T47D (cell line): ENCODE measurements at regions not wholly inside any gene's neighbourhood (a gene's known extent, or its start where the extent isn't known, plus 50 kb on each side); places are given as distances from the start of the nearest gene placed in this dataset.

Source experiments
- DNase-seq, 2 experiments: peaks; one replicate each; pipeline versions ENCODE4 v3.0.0 to v3.0.0-alpha.2; 2011 to 2012; ENCODE audit warnings: low read depth in 1 of 2, low spot score in 1 of 2
- JUND ChIP-seq: IDR thresholded peaks from 2 replicates; pipeline ENCODE4 v1.6.1; 2012; ENCODE audit warnings: low read depth
- in situ Hi-C: cut with HindIII; loops from 2 replicates; pipeline ENCODE4 v1.10.0; 2016; ENCODE audit warnings: low sequenced_read_pairs, low pct_unique_long_range_greater_than_20kb

DNA sequence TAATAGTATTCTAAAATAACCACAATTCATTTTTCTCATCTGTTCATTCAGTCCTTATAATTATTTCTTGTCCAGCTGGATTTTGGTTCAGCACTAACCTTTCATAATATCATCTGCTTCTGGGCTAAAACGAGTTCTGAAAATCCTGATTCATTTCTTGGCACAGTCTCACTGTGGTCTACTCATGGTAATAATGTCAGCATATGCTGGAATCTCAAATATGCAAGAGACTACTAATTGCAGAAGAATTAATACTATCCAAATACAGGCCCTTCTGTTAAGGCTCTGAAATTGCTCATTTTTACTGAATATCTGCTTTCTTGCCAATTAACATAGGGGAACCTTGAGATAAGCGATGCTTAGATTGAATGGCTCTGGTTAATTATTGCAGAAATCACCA lies 597.1 kb downstream of the RPL10L start:
- no peak for DNase-seq
- no peak for TF ChIP-seq JUND
- in situ Hi-C loops = no loop called here

DNA sequence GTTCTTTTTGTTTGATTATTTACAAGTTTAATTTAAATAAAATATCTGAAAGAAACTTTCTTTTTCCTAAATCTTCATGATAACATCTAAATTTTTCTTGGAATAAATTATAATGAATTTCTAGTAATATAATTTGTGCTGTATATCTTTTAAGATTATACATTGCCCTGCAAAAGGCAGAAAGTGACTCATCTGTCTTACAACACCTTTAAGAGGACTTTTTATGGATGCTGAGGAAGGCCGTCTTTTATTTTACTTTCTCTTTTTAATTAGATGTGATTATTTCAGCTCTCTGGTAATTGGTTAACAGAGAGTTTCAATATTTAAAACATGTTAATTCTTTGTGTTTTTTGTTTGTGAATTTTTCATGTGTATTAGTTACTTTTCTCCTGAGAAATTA lies 598.4 kb downstream of the RPL10L start:
- DNase-seq = no peak

DNA sequence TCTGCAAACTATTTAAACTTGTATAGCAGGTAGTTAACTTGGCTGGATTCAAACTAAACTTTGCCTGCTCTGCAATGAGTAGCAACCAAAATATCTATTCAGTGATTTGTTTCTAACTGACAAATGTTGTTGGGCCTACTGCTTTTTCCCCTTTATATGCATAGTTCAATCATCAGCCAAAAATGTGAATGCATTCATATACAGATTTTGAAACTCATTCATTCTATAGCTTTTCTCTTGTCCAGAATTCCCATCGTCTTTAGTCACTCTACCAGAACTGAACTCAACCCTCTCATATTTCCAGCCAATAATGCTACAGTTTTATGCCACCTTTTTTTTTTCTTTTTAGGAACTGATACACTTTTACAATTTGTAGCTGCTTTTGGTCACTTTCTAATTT lies 599.8 kb downstream of the RPL10L start:
- in situ Hi-C loops = no loop called here
- no peak for DNase-seq
- TF ChIP-seq JUND = no peak

More for the DNA sequence above, 598.4 kb downstream of the RPL10L start:
- in situ Hi-C loops = no loop called here
- TF ChIP-seq JUND = no peak

DNA sequence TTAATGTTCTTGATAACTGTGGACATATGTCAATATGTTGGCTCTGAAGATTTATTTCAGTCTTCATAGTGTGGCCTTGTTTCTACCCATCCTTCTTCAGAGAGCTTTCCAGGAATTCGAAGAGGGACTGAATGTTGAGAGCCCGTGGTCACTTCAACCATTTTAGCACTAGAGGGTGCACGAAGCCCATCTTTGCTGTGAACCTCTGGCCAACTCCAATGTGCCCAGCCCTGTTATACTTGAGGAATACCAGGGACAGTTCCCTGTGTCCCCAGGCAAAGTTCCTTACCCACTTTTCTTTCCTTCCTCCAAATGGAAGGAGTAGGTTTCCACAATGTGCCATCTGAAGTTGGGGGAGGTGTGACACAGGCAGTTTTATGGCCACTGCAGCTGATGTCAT lies 603.5 kb downstream of the RPL10L start:
- TF ChIP-seq JUND = no peak
- in situ Hi-C loops = no loop called here
- peak; percentile 32 to 90 for DNase-seq

DNA sequence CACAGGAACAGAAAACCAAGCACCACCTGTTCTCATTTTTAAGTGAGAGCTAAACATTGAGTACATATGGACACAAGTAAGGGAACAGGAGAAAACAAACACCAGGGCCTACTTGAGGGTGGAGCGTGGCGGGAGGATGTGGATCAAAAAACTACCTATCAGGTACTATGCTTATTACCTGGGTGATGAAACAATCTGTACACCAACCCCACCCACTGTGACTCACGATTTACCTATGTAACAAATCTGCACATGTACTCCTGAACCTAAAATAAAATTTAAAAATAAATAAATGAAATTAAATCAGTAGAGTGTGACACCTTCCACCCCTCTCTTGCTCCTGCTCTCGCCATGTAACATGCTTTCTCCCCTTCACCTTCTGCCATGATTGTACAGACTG lies 615.5 kb downstream of the RPL10L start:
- no peak for DNase-seq
- in situ Hi-C loops = no loop called here
- TF ChIP-seq JUND = no peak

DNA sequence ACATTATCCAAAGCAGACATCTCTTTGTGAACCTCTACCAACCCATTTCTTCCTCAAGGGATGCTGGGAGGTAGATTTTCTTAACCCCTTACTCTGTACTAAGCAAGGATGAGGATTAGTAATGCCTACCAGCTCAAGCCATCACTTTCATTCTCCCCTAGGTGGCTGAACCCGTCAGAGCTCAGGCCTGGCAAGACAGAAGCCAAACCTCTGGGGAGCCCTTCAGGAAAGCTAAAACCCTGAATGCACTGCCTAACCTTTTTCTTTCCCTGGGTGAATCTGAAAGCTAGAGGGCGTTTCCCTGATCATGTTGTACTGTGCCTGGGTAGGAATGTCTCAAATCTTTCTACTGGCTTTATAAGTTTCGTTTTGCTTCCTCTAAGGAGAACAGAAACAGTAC lies 617.3 kb downstream of the RPL10L start:
- TF ChIP-seq JUND = no peak
- no peak for DNase-seq
- in situ Hi-C loops = no loop called here

DNA sequence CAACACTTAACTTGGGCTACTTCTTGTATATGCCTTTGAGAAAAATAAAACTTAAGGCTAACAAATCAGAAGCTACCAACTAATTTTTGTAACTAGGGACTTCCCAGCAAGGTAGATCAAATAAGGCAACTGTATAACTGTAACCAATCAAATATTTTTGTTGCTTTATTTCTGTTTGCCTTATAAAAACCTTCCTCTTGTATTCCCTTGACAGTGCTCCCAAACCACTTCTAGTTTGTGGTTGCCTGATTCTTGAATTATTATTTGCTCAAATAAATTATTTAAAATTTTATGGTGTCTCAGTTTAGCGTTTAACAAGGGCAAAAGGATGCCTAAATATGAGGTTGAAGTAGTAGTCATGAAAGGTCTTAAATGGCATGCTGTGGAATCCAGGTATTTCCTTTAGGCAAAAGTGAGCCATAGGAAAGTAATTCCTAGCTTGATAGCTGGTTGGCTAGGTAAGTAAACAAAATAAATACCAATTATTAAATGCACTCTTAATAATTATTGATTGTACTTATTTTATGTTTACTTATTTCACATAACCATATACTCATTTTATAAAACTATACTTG lies 632.6 kb downstream of the RPL10L start:
- DNase-seq = no peak
- in situ Hi-C loops = no loop called here
- TF ChIP-seq JUND = no peak

DNA sequence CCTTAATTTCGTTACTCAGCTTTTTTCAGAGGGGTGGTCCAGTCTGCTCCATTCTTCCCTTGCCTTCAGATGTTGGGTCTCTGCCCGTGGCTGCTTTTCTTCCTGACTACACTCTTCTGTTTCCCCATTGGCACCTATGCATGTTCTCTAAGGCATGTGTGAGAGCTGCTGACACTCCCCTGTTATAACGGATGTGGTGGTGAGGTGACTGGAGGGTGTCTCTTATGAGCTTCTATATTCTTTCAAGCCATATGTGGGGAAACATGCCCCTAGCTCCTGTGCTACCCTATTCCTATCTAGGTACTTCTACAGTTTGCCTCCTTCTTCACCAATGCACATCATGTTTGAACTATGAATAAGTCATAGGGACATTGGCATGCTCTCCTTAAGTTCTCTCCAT lies 643.2 kb downstream of the RPL10L start:
- in situ Hi-C loops = no loop called here
- no peak for TF ChIP-seq JUND
- DNase-seq = no peak

DNA sequence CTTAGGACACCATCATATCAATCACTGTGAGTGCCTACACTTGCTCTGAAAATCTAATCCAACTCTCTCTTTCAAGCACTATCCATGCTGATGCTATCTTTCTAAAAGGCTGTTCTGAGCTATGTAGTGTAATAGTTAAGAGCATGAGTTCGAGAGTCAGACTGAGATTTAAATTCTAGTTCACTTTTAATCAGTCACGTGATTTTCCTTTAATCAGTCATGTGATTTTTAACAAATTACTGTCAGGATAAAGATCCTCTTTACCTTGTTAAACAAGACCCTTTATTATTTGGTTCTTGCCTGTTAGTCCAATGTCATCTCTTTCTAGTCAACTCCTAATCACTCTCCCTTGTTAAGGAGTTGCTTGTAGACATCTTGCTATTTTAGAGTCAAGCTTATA lies 653.0 kb downstream of the RPL10L start:
- TF ChIP-seq JUND = no peak
- in situ Hi-C loops = no loop called here
- no peak for DNase-seq

DNA sequence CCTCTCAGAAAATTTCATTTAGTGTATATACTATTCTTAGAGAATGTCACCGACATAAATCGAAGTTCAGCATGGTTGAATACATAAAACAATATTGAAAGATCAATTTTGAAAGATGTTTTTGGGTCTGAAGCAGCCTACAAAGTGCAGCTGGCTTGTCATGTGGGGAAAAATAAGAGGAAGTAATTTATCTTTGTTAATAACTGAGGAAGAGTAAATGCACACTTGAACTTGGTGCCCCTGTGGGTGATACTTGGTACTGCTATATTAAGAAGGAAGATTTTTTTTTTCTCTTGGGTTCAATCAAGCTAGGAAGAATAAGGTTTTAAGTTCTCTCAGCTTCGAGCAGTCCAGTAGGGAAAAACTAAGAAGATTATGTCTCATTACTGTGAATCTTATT lies 661.3 kb downstream of the RPL10L start:
- in situ Hi-C loops = no loop called here
- TF ChIP-seq JUND = no peak
- no peak for DNase-seq

DNA sequence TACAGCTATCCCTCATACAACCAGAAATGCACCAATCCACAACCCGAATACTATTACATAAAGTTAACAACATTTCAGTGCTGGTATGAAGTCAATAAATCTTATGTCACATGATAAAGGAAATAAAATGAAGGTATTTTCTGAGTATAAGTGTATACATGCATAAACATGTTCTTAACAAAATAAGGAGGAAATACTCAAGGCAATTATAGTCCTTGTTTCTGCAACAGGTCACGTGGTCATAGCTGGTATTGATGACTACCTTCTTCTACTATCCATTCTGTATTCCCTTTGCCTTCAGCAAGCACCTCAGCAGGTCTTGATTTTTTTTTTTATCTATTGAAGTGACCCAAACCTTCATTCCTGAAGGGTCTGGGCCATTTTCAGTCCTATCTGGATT lies 675.6 kb downstream of the RPL10L start:
- TF ChIP-seq JUND = no peak
- in situ Hi-C loops = no loop called here
- no peak for DNase-seq

DNA sequence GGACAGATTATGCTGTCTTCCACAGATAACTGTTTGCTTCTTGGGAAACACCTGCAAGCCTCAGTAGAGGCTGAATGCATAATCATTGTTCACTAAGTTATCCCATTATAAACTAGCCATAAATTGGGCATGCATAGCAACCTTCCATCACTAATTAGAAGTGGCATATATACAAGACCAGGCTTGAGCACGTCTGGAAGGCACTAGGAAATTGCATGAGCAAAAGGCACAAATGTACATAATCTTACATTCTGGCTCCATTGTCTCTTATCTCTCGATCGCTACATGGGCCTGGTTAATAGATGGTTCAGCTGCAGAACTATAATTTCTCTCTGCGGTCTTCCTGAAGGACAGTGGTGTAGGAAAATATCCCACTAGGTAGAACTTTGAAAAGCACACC lies 679.2 kb downstream of the RPL10L start:
- no peak for DNase-seq
- in situ Hi-C loops = no loop called here
- TF ChIP-seq JUND = no peak

DNA sequence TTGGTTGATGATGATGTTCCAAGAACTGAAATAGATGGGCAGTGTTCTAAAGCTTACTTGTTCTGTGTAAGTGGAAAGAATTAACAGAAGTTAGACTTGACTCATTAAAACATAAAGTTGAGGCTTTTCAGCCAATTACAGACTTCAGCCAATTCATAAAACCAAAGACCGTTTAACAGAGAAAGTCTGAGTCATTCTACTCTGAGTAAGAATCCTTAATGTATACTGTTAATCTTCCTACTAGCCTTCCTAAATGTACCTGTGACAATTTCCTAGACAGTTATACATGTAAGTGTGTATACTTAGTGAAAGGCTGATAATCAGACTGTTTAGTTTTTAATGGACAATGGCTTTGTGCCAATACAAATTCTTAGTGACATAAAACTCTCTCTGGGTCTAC lies 681.0 kb downstream of the RPL10L start:
- no peak for DNase-seq

DNA sequence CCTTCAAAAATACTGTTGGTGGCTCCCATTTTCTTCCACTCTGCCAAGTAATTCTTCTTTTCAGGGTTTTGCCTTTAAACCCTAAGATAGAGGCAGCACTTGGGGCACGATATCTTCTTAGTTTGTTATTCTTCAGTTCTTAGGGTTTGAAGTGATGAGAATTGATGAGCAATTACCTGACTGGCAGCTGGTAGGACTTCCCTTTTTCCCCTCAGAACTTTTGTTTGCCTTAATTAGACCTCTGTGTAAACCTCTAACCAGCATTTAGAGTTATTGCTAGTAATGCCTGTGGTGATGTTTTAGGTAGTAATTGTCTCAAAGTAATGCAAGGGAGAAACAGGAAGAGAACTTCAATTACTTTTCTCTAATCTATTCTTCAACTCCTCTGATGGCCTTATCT lies 683.5 kb downstream of the RPL10L start:
- DNase-seq = no peak
- no peak for TF ChIP-seq JUND
- in situ Hi-C loops = no loop called here

More for the DNA sequence above, 681.0 kb downstream of the RPL10L start:
- in situ Hi-C loops = no loop called here
- no peak for TF ChIP-seq JUND
